SHP77 (cell line): ENCODE measurements at regions not wholly inside any gene's neighbourhood (a gene's known extent, or its start where the extent isn't known, plus 50 kb on each side); places are given as distances from the start of the nearest gene placed in this dataset.
"Not testable (repeated sequence)": the region's sequence is repeated elsewhere in the genome, so short reads cannot be mapped to it uniquely, and the experiment has no call there.

ENCODE experiments used
- DNase-seq, 2 experiments: peaks; one replicate each; lab custom pipeline; 2025; lab: John Stamatoyannopoulos, UW

DNA sequence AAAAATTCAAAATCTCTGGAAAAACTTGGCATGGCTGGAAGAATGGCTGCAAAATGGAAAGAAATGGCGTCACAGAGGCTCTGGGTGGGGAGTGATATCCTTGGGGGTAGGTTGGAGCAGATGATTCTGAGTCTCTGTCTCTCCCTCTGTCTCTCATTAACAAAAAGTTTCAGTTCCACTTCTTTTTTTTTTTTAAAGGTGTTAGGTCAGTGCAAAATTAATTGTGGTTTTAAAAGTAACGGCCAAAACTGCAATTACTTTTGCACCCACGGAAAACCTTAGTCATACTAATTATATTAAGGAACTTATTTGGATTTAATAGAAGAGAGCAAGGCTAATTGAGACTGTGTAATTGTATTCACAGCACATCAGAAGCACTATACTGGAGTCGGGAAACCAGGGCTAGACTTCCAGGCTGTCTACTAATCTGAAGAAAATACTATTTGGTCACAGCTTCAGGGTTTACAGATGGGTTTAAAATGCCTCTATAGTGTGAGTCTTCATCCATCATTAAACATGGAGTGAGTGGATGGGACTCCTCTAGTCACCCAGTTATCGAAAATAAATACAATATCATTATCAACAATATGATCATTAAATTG is 289.1 kb upstream of the PLD5 start:
- DNase-seq: no peak

DNA sequence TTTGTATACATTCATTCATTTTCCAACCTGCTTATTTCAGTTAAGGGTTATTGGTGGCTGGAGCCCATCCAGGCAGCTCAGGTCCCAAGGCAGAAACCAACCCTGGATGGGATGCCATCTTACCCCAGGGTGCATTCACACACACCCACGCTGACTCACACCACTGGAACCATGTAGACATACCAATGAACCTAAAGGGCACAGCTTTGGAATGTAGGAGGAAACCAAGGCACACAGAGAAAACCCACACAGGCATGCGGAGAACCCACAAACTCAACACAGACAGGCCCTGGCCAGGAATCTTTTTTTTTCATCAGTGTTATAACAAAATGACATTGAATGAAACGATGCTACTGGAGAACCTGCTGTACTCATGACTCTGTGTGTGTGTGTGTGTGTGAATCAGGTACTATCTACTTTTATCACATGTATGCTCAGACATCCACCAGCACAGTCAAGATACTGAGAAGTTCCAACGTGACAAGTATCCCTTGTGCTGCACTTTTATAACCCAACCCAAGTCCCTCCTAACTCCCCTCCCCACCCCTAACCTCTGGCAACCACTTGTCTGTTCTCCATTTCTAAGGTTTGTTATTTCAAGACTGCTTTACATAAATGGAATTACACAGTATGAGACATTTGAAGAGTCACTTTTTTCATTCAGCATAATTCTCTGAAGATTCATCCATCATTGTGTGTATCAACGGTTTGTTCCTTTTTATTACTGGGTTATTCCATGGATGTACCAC is 286.8 kb upstream of the PLD5 start:
- DNase-seq: no peak

DNA sequence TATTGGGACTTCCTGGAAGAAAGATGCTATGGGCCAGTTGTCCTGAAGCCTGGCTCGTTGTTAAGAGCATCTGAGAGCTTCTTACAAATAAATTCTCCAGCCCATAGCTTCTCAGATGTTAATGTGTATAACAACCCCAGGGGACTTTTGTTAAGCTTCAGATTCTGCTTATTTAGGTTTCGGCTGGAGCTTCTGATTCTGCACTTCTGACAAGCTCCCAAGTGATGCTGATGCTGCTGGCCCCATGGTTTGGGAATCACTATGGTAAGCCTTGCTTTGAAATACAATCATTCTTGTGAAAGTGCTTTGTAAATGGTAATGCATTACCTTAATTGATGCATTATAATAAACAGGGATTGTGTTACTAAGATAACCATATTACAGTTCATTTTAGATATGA is 281.8 kb upstream of the PLD5 start:
- DNase-seq: no peak

DNA sequence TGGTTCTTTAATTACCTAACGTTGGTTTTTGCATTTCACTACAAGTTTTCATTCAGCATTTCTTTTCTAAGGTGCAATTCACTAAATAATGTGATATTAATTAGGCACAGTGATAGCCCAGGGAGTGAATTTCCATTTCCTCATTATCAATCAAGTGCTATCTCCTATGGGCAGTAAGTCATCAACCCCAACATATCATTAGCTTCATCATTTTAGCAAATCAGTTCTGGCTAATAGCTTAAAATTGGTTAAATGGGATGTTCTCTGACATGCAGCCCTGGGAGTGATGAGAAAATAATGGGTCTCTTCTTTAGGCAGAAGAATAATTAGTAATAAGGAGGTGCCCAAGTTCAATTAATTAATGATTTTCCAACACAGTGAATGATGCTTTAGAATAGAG is 280.9 kb upstream of the PLD5 start:
- DNase-seq: not testable (repeated sequence)

DNA sequence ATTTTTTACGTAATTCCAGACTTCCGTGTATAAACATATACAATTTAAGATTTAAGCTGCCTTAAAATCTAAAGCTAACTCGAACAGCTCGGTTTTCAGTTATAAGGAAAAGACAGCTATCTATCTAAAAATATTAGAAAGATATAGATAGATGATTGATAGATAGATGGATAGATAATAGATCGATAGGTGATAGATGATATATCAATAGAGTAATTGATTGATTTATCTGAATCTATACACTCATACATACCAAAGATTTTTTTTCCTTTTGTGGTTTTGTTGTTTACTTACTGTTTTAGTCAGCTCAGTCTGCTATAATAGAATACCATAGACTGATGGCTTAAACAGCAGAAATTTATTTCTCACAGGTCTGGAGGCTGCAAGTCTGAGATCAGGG is 278.5 kb upstream of the PLD5 start:
- no peak for DNase-seq

DNA sequence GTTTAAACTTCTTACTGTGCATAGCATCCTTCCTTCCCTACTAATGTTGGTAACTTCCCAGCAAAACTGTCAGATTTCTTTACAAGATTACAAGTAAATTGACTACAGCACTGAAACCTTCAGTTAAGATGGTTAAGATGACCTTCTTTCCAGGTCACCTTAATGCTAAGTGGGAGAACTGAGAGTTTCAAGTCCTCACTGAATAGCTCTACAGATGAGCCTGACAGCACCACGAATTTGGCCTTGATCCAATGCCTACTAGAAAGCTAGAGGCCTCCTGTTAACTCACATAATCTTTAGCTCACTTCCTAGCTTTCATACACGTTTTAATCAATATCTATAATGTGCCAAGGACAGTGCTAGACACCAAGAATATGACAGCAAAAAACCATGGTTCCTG is 276.0 kb upstream of the PLD5 start:
- no peak for DNase-seq

DNA sequence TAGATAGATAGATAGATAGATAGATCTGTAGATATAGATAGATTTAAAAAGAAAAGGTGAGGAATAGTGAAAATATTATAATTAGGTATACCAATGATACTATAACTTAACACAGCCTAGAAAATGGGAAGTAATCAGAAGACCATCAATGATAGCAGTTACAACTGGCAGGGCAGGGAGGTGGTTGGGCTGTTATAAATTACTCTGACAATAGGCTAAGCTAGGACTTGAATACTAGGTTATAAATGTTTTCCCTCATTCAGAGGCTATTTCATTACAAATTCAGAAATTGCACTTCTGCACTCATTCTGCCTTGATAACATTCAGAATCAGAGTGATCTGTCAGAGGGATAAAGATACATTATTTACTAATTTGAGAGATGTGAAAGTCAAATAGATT is 273.4 kb upstream of the PLD5 start:
- no peak for DNase-seq

DNA sequence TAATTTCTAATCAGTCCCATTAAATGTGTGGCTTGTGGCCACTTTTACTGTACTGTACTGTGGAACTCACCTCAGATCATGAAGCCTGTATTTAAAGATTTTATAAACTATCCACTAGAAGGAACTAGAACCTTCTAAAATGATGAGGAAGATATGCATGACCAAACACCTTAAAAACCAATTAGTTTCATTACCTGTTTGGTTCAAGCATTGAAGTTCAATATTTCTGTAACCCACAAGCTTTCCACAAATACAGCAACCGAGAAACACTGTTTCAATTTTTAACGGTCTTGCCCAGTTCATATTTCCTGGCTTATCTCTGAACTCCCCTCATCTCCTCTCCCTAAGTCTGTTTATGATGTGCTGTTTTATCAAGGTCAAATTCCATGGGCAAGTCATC is 264.3 kb upstream of the PLD5 start:
- DNase-seq: no peak

DNA sequence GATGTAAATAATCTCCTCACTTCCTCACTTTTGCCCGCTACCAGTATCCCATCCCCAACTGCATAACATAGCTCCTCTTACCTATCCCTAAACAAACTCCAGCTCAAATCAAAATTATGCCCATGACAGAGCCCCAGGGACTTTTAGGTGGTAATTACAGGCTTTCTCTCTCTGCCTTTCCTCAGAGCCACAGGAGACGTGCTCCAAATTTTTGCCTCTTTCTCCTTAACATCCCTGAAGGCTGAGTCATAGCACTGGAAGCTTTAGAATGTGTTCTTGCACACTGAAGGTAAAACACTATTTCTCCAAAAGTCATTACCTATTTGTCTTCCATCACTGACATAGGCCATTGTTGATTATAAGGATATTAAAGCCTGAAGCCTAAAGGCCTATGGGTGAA is 263.5 kb upstream of the PLD5 start:
- no peak for DNase-seq

DNA sequence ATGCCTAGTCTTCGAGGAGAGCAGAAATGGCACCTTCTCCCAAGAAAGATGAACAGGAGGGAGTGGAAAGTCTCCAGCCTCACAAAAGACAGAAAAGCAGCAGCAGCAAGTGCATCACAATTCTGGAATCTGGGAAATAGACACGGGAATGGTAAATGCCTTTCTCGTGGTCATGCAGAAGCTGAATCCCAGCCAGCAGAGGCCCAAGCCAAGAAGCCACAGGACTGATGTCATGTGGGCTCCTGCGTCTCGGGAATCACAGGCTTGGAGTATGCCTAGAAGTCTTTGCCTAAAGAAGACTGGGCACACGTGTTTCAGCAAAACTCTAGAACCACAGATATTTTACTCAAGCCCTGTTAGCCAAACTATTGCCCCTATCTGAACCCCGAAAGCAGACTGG is 260.3 kb upstream of the PLD5 start:
- DNase-seq: no peak

DNA sequence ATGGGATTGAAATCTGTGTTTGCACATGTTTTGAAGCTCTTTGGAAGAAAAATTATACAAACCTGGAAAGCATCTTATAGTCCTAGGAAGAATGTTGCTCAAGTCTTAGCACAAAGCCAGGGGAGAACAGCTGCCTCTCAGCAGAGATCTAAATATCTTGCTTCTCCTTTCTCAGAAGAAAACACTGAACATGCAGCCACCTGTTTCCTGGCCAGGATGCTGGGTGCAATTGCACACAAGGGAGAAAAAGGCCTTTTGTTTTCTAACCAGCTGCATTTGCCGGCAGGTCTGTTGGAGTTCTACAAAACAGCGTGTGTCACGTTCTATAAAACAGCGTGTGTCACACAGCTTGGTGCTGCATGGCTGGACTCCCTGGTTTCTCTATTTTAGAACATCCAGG is 259.6 kb upstream of the PLD5 start:
- no peak for DNase-seq

DNA sequence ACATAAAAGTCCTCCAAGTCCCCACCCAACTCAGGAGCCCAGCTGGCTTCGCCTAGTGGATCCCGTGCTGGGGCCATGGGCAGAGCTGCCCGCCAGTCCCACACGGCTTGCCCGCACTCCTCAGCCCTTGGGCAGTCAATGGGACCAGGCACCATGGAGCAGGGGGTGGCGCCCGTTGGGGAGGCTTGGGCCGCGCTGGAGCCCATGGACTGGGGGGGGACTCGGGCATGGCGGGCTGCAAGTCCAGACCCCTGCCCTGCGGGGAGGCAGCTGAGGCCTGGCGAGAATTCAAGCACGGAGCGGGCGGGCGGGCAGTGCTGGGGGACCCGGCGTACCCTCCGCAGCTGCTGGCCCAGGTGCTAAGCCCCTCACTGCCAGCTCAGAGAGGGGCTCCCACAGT is 249.8 kb upstream of the PLD5 start:
- DNase-seq: no peak

DNA sequence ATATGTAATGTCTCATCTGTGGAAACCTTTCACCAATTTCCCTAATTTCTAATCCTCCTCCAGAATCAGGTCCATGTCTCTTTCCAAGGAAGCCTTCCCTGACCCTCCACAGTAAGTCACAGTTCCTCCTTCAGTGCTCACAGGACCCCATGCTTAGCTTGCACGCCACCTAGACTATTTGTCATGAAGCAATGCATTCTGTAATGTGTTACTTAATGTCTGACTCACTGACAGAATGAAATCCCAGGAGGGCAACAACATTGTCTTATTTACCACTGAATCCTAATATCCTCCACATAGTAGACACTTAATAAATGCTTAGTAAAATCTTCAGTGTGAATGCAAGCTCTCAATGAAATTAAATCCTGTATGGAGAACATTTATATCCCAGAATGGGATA is 245.9 kb upstream of the PLD5 start:
- DNase-seq: no peak

DNA sequence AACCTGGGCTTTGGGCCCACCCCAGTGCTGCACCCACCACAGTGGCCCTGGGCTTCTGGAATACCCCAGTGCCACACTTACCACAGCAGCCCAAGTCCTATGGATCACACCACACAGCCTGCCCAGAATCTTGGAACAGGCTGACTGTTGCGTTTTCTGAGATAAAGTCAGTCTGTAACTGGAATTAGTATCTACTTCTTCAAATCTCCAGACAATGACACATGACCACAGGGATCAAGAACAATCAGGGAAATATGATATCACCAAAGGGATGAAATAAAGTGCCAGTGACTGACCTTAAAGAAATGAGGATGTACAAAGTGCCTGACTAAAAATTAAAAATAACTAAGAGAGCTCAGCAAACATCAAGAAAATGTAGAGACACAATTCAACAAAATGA is 239.7 kb upstream of the PLD5 start:
- no peak for DNase-seq

DNA sequence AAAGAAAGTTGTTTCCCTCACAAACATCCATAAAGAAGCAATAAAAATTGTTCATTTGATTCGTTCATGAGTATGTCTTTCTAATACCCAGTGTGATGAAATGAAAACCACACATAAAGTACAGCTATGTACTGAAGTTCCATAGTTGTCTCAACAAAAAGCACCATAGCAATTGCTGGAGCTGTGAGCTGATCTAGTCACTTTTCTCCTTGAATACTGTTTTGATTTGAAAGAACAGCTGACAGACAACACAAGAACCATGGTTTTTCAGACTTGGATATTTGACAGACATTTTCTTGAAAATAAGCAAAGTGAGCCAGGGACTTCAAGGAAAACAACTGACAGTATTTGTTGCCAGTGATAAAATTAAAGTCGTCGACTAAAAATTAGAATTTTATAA is 237.1 kb upstream of the PLD5 start:
- no peak for DNase-seq

DNA sequence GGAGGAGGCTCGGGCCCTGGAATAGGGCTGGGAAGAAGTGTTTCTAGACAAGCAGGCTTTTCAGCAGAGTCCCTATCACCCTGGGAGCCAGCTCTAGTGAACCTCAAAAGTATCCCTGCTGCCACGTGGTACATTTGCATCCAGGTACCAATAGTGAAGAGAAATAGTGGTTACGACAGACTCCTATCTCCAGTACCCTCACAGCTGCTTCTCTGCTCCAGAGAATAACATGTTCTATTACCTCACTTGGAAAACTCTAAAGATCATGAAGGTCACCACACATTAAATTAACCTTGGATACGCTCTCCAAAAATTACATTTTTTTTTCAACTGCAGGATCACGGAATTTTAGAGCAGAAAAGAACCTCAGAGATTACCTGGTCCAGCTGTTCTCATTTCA is 230.4 kb upstream of the PLD5 start:
- DNase-seq: no peak

DNA sequence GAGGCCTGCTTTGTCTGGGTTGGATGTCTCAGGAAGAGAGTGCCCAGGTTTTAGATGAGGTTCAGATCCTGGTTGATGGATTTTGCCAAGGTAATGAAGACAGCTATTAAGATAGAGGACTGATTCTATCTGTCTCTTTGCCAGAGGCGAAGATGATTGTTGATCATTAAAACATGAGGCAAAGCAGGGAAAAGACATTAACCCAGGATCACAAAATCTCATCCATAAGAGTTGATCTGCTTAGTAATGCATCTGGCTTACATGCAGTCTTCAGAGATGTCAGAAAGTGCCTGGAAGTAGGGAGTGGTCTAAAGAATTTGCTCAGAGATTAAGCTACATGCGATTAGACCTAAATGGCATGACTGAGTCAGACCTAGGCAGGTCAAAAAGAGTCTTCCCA is 229.6 kb upstream of the PLD5 start:
- no peak for DNase-seq

DNA sequence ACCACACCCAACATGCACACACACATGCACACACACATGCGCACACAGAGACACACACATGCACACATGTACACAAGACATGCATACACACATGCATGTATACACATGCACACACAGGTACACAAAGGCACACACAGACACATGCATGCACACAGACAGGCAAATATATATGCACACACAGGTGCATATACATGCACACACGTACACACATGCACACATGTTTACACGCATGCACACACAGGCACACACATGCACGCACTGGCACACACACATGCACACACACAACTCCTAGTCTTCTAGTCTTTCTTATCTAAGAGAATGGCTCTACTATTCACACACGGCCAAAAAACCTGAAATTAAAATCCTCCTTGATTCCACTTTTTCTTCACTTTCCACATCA is 222.7 kb upstream of the PLD5 start:
- DNase-seq: no peak

DNA sequence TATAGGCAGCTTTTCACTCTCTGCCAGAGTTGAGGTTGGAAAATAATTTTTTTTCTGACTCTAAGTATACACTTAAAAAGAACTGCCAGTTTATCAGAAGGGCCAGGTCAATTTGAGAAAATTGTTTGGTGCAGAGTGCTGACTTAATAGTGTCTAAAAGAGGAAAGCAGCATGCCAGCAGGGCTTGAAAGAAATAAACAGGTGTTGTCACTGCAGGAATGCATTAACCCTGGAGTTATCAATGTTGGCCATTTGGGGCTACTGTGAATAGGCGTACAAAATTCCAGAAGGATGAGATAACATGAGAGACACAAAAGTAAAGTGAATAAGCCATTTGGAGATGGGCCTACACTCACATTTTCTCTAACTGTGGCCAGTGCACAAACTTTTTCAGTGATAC is 220.6 kb upstream of the PLD5 start:
- DNase-seq: no peak

DNA sequence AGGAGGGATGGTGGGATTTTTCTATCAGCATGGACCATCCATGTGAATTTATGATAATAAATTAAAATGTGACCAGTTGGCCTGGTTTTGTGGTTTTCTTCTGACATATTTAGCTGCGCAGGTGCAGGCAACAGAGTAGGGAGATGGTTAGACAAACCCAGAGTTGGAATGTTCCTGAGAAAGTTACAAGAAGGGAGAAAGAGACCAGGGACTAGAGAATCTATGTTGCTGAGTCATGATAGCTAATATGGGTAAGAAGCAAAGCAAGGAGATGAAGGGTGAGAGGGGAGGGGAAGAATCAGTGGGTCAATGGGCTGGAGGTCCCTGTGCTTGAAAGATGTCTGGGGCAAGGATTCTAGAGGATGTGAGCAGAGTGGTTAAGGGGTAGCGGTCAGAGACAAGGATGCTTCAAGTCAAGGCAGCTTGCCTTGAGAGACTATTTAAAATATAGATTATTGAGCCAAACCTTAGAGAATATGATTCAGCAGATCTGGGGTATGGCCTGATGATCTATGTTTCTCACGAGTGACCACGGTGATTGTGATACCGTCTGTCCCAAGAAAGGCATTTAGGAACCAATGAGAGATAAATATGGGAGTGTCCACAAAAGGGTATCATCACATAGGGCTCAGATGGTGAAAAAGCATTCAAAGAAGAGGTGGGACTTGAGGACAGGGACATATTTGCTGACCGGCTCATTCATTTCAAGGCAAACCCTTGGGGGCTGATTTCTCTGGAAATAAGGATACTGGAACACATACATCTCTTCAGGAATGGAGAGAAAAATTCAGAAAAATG is 219.7 kb upstream of the PLD5 start:
- no peak for DNase-seq

DNA sequence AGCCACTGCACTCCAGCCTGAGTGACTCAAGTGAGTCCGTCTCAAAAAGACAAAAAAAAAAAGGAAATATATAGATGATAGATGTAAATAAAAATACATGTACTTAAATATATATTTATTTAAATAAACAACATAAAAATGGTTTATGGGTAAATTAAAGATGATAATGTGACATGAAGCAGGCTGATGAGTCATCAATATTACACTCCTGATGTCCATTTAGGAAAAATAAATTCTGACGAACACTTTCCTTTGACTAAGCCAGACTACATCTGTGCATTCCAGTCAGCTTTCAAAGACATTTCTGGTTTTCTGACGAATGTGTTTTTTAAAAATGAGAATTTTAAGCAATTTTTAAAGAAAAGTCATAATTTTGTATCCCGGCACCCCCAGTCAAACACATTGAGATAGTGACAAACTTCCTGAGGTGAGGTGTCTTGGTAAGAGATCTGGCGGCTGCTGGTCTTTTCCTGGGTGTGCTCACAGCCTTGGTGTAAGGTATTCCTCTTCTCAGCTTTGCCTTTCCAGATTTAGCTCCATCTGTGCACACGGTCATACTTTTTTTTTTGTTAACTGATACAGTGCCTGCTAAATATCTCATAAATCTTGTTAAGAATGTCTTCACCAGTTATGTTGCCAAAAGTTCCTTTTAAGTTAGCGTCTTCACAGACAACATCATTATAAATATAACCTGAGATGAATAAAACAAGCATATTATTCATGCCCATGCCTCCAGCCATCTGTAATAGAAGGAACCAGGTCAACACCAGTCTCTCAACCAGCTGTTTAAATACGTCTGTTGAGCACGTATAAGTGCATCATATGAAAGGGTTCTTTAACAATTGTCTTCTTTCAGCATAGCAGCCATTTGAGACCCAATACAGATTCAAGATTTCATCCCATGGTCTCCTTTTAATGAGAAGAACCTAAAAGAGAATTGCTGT is 214.5 kb upstream of the PLD5 start:
- DNase-seq: no peak

DNA sequence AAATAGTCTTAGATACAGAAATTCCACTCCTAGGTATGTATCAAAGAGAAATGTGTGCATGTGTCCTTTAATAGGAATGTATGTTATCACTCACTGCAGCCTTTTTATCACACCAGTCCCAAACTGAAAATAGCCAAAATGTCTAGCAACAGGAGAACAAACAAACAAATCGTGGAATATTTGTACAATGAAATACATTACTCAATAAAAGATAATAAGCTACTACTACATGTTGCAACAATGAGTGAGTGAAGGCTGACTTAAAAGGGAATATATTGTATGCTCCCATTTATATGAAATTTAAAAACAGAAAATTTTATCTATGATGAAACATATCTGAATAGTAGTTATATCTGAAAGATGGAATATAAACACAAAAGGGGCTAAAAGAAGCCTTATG is 212.1 kb upstream of the PLD5 start:
- DNase-seq: no peak
